SW480 (cell line): ENCODE measurements at regions not wholly inside any gene's neighbourhood (a gene's known extent, or its start where the extent isn't known, plus 50 kb on each side); places are given as distances from the start of the nearest gene placed in this dataset.

Source experiments
- DNase-seq: peaks from one replicate; pipeline ENCODE4 v3.0.0-alpha.2; 2016; ENCODE audit warnings: low spot score

DNA sequence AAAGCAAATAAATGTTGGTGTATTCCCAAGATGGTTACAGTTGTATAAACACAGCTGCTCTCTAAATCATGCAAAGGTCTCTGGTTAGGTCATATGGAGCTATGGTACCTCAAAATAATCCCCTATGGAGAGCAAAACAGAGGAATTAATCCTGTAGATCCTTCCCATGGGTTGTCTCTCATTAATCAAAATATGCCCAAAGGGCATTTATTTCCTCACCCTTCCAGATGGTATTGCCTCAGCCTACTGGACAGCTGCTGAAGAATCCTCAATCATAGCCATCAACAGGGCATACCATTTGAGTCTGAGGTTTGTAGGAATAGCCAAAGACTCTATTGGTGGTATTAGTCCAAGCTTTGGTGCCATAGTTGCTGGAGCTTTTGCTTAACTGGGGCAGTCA is 360.9 kb downstream of the RPL10L start:
- DNase-seq: no peak

DNA sequence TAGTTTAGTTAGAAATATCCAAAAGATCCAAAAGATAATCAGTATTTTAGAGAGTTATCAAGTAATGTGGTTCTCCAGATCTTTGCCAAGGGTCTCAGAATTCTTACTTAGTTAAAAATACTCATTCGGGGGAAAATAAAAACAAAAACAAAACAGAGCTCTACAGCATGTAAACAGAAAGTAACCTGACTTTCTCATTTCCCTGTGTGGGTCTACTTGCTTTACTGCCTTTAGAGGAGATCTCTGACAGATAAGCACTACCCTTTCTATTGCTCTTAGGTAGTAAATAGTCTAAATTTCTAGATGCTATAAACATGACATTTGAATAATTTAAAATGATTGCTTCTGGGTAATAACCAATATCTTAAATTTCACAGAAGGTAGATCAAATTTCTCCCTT is 371.8 kb downstream of the RPL10L start:
- no peak for DNase-seq

DNA sequence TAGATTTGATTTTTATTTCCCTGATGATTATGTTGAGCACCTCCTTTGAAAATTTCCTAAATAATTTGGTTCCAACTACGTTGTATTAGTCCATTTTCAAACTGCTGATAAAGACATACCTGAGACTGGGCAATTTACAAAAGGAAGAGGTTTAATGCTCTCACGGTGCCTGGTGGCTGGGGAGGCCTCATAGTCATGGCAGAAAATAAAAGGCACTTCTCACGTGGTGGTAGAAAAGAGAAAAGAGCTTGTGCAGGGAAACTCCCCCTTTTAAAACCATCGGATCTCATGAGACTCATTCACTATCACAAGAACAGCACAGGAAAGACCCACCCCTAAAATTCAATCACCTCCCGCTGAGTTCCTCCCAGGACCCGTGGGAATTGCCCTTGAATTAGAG is 372.3 kb downstream of the RPL10L start:
- DNase-seq: no peak

DNA sequence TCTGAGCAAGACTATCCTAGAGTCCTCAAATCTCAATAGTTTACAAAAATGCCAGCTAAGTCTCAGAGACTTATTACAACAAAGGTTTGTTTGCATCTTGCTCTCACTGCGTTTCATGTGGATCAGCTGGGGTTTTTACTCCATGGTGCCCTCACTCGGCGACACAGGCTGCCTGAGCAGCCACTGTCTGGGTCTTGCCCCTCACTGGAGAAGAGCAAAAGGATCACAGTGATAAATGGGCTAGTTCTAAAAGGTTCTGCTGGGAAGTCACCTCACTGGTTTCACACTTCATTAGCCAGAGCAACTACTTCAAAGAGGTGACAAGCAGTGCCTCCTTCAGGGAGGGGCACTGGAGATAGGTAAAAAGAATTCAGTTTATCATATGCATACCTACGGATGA is 392.0 kb downstream of the RPL10L start:
- peak; percentile 3 for DNase-seq

DNA sequence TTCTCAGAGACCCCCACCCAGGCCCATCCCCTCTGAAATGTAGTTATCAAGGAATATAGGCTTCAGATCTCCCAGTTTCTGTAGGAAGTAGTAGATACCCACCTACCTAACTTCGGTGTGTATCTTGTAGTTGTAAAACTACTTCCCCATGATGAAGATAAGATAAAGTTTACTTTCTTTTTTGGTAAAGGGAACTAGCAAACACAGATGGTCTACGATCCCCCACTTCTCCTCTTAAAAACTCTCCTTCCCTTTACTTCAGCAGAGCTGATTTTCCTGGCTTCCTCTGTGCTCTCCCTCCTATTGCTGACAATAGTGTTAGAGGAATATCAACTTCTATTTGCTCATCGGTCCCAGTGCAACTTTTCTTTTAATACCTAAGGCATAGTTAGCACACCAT is 395.2 kb downstream of the RPL10L start:
- DNase-seq: no peak

DNA sequence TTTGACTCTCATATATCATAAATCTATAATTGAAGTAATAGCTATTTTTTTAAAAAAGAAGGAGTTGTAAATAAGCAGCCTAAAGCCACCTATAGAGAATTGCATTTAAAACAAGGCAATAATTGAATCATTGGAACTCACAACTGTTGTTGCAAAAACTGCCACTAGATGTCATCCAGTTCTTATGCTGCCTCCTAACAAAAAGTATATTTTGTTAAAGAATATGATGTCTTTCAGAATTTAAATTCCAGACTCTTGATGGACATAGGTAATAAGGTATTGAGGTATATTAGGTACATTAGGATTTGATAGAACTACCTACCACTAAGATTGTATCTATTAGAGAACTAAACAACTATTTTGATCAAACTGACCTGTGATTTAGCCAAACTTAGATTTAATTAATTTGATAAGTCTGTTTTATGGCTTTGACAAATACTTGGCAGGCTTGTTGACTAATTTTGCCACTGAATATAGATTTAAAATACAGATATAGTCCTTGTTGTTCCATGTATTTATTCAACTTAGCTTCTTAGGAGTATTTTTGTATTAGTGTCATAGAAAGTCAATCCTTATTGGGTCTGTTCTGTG is 401.4 kb downstream of the RPL10L start:
- DNase-seq: peak; percentile 30

DNA sequence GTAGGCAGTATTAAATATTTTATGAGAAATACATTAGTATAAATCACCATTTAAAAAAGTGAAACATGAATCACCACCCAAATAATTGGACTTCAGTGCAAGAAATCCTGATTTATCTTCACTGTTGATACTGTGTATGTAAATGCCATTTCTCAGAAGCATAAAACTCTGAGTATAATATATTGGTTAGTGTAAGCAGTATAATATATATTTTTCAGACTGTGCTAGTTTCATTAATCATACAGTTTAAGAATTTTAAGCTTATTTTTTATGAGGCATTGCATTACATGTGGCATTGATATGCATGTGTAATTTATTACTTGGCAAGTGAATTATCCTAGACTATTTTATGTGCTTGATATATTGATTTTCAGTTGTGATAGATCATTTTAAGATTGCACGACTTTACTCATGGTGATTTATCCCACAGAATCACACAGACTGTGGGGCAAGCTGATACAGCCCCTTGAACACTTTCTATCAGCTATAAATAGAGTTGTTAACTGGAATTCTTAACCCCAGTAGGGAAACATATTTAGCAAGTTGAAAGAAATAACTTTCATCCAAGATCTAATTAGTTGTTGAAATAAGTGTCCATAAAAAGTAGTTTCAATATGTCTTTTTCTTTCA is 403.5 kb downstream of the RPL10L start:
- no peak for DNase-seq

DNA sequence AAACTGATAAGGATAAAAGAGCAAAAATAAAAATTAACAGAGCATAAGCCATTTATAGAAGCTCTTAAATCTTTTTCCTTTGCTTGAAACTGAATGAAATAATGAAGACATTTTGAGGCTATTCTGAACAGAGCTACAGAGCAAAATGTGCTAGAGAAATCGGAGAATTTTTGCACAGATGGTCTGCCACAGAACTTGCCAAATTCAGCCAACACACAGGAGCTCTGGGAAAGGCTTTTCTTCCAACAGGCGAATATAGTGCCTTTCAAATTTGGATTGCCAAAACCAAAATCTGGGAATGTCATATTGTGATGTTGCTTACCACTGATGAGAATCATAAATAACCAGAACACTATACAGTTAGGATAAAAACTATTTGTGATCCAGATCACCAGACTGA is 406.3 kb downstream of the RPL10L start:
- no peak for DNase-seq

DNA sequence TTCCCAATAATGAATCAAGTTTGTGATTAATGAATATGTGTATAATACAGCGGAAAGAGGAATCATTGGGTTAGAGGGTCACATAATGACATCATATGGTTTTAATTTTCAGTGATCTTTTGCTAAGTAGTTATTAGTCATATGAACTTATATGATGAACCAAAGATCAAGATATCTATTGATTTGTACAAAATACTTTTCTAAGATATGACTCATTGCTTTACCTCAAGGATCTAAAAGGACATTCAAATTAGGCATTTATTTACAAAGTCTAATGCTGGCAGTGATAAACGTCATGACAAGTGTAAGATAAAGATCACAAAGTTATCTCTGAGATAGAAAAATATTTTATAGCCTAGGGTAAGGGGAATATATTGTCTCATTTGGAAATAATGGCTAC is 417.8 kb downstream of the RPL10L start:
- DNase-seq: no peak

DNA sequence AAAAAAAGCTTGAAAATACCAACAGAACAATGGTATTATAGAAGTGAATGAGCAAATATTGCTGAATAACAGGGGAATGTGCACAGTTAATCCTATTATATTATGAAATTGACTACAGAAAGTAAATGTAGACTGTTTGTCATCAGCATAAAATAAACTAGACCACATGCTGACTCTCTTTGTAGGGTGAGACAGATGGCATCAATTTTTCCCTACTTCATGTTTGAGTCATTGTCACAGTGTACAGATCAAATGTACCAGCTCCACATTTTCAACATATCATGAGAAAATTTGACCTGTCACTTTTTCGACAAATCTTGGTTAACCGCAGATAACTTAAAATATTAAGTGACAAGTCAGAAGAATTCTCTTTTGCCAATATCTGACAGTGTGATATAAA is 421.0 kb downstream of the RPL10L start:
- DNase-seq: no peak

DNA sequence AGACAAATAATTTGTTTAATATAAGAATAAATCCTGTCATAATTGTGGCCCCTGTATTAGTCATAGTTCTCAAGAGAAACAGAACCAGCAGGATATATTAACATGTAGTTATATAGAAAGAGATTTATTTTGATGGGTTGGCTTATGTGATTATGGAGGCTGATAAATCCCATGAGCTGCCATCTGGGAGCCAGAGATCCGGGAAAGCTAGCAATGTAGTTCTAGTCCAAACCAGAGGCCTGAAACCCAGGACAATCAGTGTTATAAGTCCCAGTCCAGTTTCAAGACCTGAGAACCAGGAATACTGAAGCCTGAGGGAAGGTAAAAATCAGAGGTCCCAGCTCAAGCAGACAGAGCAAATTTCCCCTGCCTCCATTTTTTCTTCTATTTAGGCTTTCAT is 435.8 kb downstream of the RPL10L start:
- no peak for DNase-seq

DNA sequence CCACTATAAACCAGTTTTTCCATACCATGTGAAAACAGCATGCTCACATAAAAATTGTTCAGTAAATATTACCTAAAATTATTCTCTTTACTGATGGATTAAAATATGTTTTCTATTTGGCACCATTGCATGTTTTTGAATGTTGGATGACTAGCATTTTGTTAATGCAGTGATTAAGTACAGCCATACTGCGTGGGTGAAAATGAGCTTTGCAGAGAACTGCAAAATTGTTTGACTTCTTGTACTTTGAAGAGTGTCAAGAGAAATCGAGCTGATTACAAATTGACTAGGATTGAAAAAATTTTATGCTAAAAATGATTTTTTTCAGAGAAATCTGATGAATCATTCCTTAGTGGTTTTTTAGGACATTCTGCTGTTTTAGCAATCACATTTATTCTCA is 452.9 kb downstream of the RPL10L start:
- DNase-seq: no peak

DNA sequence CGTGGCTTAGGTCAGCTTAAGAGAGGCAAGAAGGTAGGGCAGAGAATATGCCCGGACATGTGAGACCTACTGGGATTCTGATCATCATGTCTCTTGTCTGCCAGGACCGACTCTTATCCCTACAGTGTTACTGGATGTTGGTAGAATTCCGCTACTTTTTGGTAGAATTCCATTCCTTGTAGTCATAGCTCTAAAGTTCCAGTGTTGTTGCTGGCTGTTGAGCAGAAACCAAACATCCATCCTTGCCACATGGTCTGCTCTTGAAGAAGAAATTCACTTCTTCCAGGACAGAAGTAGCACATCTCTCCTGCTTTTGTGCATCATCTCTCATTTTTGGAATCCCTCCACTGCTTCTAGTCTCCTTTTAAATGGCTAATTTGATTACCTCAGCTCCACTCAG is 453.7 kb downstream of the RPL10L start:
- no peak for DNase-seq
